Activated CD4-positive, alpha-beta T cell treated with anti-CD3 and anti-CD28 coated beads, Interleukin-2, Interleukin-6, amounts not matched to agents 100 ng/mL and 50 ng/mL, durations not matched to agents 16 hours and 8 hours (primary cell): ENCODE measurements at regions not wholly inside any gene's neighbourhood (a gene's known extent, or its start where the extent isn't known, plus 50 kb on each side); places are given as distances from the start of the nearest gene placed in this dataset.

Experiments used
- DNase-seq: peaks from one replicate; pipeline ENCODE4 v3.0.0-alpha.2; 2020

- no peak for DNase-seq
These were observed 228.6 kb upstream of the PMEPA1 start for GRCh38 chr20:57938158-57939108.

DNA sequence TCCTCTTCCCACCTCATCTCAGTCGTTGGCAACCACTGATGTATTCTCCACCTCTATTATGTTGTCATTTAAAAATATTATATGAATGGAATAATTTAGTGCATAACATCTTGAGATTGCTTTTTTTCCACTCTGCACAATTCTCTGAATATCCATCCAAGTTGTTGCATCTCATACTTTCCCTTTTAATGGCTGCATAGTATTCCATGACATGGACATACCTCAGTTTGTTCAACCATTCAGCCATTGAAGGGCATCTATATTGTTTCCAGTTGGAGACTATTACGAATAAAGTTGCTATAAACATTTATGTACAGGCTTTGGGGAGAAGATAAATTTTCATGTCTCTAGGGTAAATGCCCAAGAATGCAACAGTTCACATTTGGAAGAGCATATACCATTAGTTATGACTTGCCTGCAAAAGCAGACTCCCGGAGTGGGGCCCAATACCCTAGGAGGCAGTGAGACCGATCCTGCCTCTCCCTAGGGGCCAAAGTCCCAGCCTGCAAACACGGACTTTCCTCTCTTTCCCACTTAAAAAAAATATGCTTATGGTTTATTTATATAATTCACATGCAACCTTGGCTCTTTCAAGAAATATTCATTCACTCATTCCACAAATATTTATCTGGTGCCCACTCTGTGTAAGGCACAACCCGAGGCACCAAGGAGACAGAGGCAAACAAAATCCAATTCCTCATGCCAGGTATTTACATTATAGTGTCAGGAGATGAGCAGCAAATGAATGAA, 227.0 kb upstream of the PMEPA1 start:
- DNase-seq, result no peak

DNA sequence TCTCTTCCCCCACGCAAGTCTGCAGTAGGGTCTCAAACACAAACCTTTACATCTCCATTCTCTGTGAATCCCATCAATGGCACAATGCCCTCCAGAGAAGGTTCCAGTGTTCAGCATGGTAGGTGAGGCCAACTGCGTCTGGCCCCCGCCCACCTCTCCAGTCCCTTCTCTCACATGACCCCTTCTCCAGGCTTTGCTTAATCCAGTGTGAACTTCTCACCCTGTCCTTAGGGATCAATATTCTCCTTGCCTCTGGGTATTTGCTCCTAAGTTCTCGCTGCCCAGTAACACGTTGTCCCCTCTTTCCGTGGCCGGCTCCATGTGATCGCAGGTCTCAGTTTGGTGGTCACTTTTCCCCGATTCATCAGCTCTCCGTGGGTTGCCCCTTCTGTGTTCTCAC, 225.1 kb upstream of the PMEPA1 start:
- DNase-seq, result no peak

- no peak for DNase-seq
These were observed 224.4 kb upstream of the PMEPA1 start for GRCh38 chr20:57934007-57934805.

DNA sequence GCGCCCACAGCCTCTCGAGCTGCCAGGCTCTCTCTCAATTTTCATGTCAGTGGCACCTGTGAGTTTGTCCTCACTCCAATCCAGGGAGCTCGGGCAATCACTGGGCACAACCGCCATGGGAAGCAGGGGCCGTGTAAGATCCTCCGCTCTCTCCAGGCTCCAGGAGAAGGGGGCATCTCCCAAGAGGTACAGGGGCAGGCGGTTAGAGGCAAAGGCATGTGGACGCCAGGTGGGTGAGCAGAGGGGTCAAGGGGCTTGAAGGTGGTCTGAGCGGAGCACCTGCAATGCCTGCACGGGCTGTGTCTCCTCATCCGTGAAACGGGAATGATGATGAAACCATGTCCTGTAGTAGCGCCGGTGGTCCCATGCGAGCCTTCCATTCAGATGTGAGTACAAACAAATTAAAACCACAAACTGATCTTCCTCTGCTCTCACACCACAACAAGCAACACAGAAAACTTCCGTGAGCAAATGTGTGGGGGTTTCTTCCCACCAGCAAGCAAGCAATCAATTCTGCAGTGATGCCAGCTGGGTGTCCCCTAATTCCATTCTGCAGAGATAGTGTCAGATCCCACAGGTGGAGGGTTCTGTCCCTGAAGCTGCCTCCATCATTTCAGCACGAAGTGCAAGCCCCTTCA, 222.5 kb upstream of the PMEPA1 start:
- no peak for DNase-seq

- DNase-seq, result no peak
These were observed 220.5 kb upstream of the PMEPA1 start for GRCh38 chr20:57930351-57930750.

- DNase-seq, result no peak
These were observed 218.6 kb upstream of the PMEPA1 start for GRCh38 chr20:57928181-57928967.

GRCh38 chr20:57927376-57927775, 217.6 kb upstream of the PMEPA1 start:
- DNase-seq, result no peak

- DNase-seq, result no peak
These were observed 212.9 kb upstream of the PMEPA1 start for GRCh38 chr20:57922706-57923105.

DNA sequence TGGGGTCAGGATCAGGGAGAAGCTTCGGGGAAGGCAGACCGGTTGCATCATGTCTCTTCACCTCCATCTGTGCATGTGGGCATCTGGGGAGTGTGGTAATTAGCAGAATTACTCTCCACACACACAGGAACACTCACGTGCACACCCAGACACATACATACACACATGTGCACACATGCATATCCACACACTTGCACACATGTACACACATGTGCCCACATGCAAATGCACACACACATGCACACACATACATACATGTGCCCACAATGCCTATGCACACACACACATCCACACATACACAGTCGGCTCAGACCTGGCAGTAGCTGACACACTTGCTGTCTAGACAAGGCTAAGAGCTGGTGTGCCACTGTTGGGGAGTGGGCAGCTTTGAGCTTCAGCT, 212.3 kb upstream of the PMEPA1 start:
- DNase-seq, result no peak

GRCh38 chr20:57921676-57922075, 211.9 kb upstream of the PMEPA1 start:
- no peak for DNase-seq

- DNase-seq, result no peak
These were observed 211.2 kb upstream of the PMEPA1 start for GRCh38 chr20:57920971-57921370.

- no peak for DNase-seq
These were observed 209.2 kb upstream of the PMEPA1 start for GRCh38 chr20:57919049-57919448.

- no peak for DNase-seq
These were observed 208.7 kb upstream of the PMEPA1 start for GRCh38 chr20:57918551-57918950.

GRCh38 chr20:57914205-57914604, 204.4 kb upstream of the PMEPA1 start:
- DNase-seq, result no peak

DNA sequence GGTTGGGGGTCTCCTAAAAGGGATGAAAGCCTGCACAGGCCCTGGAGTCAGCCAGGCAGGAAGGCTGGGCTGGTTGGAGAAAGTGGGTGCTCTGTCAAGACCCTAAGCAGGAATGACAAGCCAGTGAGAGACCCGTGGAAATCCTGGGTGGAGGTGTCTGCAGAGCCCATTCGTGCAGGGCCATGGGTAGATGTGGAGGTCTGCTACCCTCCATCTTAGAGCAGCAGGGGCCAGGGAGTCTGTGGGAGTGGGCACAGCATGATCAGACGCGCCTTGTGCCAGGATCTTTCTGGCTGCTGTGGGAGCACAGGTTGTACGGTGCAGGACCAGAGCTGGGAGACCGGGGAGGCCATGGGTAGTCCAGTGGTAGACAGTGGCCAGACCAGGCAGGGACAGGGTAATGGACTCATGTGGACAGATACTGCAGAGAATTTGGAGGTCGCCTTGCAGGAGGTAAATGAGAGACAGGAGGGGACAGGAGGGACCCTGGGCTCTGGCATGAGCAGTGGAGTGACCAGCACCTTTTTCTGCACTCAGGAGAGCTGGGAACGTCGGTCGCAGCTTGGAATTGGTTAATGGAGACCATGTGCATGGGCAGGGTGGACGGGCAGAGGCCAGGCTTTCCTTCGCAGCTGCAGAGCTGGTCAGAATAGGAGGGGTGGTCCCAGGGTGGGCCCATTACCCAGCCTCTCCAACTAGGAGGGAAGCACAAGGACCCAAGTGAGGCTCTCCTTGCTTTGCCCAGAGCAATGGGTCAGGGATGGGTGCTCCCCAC, 203.5 kb upstream of the PMEPA1 start:
- DNase-seq, result no peak

- no peak for DNase-seq
These were observed 202.4 kb upstream of the PMEPA1 start for GRCh38 chr20:57912227-57912582.

DNA sequence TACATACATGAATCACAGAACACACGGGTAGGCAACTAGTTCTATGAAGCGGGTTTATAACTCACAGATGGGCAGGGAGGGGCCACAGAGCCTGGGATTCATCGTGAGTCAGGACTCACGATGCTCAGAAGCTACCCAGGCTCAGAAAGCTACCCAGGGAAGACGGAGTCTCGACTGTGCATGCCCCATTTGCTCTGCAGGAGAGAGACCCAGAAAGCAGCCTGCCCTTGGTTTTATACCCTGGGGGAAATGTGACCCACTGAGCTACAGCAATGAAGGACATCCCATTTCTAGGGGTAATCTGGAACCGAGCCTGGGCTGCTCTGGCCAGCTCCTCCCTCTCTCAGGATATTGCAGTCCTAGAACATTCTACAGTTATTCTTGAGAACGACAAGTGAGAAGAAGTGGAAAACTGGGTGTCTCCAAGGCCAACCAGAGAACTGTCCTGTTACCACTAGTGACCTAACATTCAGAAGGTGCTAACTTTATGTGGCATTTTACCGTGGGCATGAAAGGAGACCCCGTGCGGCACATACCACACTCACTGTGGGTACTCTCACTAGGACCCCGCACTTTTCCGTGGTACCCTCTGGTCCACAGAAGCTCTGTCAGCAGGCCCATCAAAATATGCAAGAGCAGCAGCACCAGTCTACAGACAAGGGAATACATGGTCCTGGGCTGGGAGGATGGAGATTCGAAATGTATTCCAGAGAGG, 201.9 kb upstream of the PMEPA1 start:
- no peak for DNase-seq

DNA sequence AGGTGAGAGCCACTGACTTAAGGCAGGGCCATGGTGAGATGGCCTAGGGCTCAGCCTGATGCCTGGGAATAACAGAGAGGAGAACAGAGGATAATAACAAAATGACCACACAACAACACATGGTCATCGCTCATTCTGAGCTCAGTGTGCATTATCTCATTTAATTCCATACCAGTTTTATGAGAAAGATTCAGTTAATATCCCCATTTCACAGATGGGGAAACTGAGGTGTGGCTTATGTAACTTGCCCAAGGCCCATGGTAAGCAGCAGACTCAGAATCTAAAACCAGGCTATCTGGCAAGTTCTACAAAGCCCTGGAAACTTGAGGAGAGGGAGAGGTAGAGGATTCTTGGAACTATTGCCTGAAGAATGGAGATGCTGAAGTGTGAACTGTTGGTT, 200.9 kb upstream of the PMEPA1 start:
- no peak for DNase-seq

GRCh38 chr20:57909763-57910331, 200.0 kb upstream of the PMEPA1 start:
- no peak for DNase-seq
